ENCODE measurements at regions not wholly inside any gene's neighbourhood (a gene's known extent, or its start where the extent isn't known, plus 50 kb on each side); places are given as distances from the start of the nearest gene placed in this dataset.

GRCh38 chr3:186476044-186476468 is 68.1 kb downstream of the CRYGS start:
- TF ChIP-seq CTCF (IDR thresholded peaks at IDR 0.05) (no peak), POLR2AphosphoS5 (IDR thresholded peaks at IDR 0.05) (no peak)

Data from gastroesophageal sphincter (tissue), 3 donors.